NCI-H1694 treated with DMSO at 0.1 percent for 48 hours (cell line): ENCODE measurements at regions not wholly inside any gene's neighbourhood (a gene's known extent, or its start where the extent isn't known, plus 50 kb on each side); places are given as distances from the start of the nearest gene placed in this dataset.

Source experiments
- DNase-seq: peaks from one replicate; lab custom pipeline; 2025; lab: John Stamatoyannopoulos, UW

GRCh38 chr11:15379483-15379882 is 264.8 kb downstream of the INSC start:
- DNase-seq = peak; percentile 68

GRCh38 chr11:15390857-15391256 is 276.1 kb downstream of the INSC start:
- DNase-seq = no peak

DNA sequence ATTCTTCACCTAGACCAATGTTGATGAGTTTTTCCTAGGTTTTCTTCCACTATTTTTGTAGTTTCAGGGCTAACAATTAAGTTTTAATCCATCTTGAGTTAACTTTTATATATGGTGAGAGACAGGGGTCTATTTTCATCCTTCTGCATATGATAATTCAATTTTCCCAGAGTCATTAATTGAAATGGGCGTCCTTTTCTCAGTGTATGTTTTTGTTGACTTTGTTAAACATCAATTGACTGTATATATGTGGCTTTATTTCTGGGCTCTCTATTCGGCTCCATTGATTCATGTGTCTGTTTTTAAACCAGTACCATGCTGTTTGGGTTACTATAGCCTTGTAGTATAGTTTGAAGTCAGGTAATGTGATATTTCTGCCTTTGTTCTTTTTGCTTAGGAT is 282.1 kb downstream of the INSC start:
- DNase-seq = no peak

DNA sequence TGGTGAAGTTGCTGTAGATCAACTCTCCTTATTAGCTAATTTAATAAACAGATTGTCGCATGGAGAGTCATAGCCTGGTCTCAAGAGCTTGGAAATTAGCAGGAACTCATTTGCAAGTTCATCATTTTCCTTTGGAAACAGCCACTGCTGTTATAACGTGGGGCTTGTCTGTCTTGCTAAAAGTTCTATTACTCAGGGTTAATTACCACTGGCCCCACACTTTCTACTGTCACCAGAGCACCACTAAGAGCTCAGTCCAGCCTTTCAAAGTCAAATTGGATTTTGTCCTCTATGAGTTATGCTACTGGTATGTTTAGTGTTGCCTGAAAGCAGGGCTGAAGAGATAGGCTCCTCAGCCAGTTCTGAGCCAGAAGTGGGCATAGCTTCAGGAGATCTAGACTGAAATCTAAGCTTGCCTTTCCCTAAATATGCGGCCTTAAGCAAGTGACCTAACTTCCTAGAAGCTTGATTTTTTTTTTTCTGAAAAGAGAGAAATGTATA is 292.2 kb downstream of the INSC start:
- DNase-seq = no peak

GRCh38 chr11:15412054-15412453 is 297.3 kb downstream of the INSC start:
- no peak for DNase-seq

- no peak for DNase-seq
Observed at GRCh38 chr11:15418921-15419320, 304.2 kb downstream of the INSC start.

- no peak for DNase-seq
Observed at GRCh38 chr11:15419696-15420095, 305.0 kb downstream of the INSC start.

GRCh38 chr11:15430381-15430780 is 315.7 kb downstream of the INSC start:
- no peak for DNase-seq

GRCh38 chr11:15434529-15434928 is 319.8 kb downstream of the INSC start:
- DNase-seq = no peak

DNA sequence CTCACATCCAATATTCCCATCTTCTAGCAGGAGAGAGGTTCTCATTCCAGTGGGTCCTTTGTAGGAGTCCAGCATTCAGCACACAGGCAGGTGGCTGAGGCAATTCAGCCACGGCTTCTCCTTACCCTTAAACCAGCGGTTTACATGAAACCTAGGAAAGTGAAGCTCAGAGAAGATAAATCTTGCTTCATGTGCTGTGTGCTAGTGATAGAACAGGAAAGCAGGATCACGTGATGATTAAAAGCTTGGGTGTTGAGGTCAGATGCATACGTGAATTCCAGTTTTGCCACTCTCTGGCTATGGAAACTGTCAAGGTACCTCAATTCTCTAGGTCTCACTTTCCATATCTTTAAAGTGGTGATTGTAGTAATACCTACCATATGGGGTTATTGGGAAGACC is 331.6 kb downstream of the INSC start:
- DNase-seq = no peak

GRCh38 chr11:15446929-15447328 is 332.2 kb downstream of the INSC start:
- DNase-seq = no peak

- DNase-seq = no peak
Observed at GRCh38 chr11:15451713-15452112, 337.0 kb downstream of the INSC start.

DNA sequence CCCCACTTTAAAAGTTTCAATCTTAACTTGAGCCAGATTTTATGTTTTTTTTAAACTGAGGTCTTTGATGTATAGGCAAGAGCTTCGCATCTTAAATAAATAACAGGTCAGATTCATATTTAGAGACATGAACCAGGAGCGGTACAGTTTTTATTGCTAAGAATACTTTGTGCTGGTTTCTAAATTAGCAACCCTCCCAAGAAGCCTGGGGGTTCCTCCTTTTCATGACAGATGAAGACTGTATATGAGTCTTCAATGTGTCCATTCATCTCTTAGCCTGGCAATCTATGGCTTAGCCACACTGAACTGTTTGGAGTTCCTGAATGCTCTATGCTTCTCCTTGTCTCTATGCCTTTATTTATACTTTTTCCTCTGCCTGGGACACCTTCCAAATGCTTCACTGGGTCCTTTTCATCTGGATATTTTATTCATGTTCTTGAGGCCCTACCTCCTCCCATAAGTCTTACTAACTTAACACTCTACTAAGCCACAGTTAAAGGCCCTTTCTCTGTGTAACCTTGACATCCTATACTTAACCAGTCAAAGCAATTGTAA is 338.6 kb downstream of the INSC start:
- no peak for DNase-seq

GRCh38 chr11:15468466-15468865 is 353.7 kb downstream of the INSC start:
- DNase-seq = no peak

GRCh38 chr11:15471048-15471894 is 356.5 kb downstream of the INSC start:
- no peak for DNase-seq

DNA sequence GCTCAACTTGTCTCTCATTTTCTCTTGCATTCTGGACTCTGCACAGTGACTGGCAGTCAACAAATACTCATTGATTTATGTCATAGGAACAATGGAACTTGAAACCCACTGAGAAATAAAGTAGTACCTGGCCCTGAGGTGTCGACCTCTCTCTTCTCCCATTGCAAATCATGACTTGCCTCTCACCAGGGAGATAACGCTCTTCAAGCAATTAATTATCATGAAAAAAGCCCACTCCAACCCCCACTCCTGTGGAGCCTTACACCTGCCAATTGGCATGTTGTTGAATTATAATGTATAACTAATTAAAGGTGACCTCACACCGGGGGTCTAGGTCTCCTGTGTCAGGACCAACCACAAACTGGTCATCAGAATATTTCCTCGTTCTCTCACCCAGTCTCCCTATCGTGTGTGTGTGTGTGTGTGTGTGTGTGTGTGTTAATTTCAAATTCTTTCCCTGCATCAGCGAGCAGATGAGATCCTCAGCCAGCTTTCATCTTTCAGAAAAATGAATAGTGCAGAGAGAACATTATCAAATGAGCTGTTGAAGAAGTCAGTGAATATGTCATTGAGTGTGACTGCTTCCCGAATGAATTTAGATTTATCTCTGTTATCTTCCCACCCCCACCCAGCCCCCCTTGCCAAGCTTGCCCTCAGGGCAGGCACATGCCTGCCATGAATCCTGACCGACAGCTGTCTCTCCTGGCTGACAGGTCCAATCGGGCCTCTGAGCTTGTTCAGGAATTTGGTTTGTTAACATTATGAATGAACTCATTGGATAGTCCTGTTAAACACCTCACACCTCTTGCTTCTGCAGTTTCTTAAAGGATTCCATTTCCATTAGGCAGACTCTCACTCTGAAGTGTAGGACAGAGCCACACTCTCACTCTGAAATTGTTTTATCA is 357.4 kb downstream of the INSC start:
- no peak for DNase-seq

GRCh38 chr11:15473954-15474837 is 359.5 kb downstream of the INSC start:
- DNase-seq = no peak

DNA sequence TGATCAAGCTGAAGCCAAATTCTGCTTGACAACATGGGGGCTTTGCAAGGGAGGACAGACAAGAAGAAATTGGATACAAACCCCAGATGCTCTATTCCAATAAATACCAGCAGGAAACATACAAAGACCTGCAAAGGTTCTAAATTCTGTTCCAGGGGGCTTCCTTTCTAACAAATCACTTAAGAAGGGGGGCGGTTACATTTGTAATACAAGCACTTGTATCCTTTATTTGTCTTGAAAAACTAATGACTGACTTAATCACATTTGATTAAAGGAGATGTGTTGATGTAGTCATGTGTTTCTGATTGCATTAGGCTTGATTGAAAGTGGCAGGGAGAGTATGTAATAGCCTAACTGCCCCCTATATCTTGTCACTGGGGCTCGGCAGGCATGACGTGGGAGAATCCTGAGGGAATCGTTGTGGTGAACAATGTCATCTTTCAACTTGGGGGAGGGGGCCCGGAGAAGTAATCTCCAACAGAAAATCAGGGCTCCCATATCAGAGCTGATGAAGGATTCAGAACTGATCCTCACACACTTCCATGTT is 361.7 kb downstream of the INSC start:
- no peak for DNase-seq

DNA sequence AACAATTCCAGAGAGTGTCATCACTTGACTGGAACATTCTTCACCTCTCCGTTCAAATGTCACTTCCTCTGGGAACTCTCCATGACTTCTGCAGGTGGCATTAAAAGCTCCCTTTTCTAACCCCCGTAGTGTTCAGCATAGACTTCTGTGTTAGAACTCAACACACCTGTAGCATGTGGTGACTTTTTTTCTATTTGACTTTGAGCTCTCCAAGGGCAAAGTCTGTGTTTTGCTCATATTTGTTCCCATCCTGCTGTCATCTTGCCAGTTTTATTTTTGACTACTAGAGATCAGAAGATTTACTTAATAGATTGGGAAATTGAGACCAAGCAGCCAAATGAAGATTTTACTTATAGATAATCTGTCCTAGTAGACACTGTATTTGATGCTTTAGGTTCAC is 367.1 kb downstream of the INSC start:
- no peak for DNase-seq

- DNase-seq = no peak
Observed at GRCh38 chr11:15483205-15483604, 368.5 kb downstream of the INSC start.

GRCh38 chr11:15484398-15484797 is 369.7 kb downstream of the INSC start:
- no peak for DNase-seq
